Effector memory CD4-positive, alpha-beta T cell (primary cell): ENCODE measurements at regions not wholly inside any gene's neighbourhood (a gene's known extent, or its start where the extent isn't known, plus 50 kb on each side); places are given as distances from the start of the nearest gene placed in this dataset.
"Not testable (repeated sequence)": the region's sequence is repeated elsewhere in the genome, so short reads cannot be mapped to it uniquely, and the experiment has no call there.

Experiments
- DNase-seq, 3 donors: peaks; one replicate each; pipeline ENCODE4 v3.0.0-alpha.2; 2020
- H3K27ac ChIP-seq: 2 replicates; pipeline ENCODE4 v1.7.0; 2013; ENCODE audit warnings: mild to moderate bottlenecking, low read length, moderate library complexity; ENCODE audit not compliant: insufficient read depth, poor library complexity, severe bottlenecking
- H3K27me3 ChIP-seq: replicated peaks from 2 replicates; pipeline ENCODE4 v1.7.0; 2013; ENCODE audit warnings: mild to moderate bottlenecking, low read length; ENCODE audit not compliant: insufficient read depth, control insufficient read depth, poor library complexity, severe bottlenecking
- H3K36me3 ChIP-seq: 2 replicates; pipeline ENCODE4 v1.7.0; 2013; ENCODE audit warnings: mild to moderate bottlenecking, low read length, moderate library complexity; ENCODE audit not compliant: control insufficient read depth, insufficient read depth
- H3K4me1 ChIP-seq: 2 replicates; pipeline ENCODE4 v1.7.0; 2013; ENCODE audit warnings: low read length, mild to moderate bottlenecking; ENCODE audit not compliant: control insufficient read depth, insufficient read depth, poor library complexity, severe bottlenecking
- H3K4me3 ChIP-seq: 2 replicates; pipeline ENCODE4 v1.7.0; 2013; ENCODE audit warnings: low read length, low read depth, mild to moderate bottlenecking; ENCODE audit not compliant: insufficient read depth, poor library complexity, severe bottlenecking
- H3K9me3 ChIP-seq: 2 replicates; pipeline ENCODE4 v1.7.0; 2013; ENCODE audit warnings: mild to moderate bottlenecking, low read length, moderate library complexity; ENCODE audit not compliant: control insufficient read depth

- no peak for DNase-seq
- H3K36me3 ChIP-seq: no peaks in the 10 kb centered on the region
- H3K4me1 ChIP-seq: no peaks in the 10 kb centered on the region
- no peak overlapping the region for H3K4me3 ChIP-seq
- no peaks in the 10 kb centered on the region for H3K9me3 ChIP-seq
- no peak overlapping the region for H3K27ac ChIP-seq
- H3K27me3 ChIP-seq: no peaks in the 10 kb centered on the region
Observed at GRCh38 chr11:134984421-134984820, 572.4 kb upstream of the B3GAT1 start.

- not testable (repeated sequence) for H3K27me3 ChIP-seq, H3K9me3 ChIP-seq, H3K4me1 ChIP-seq, H3K27ac ChIP-seq, H3K4me3 ChIP-seq, H3K36me3 ChIP-seq, DNase-seq
Observed at GRCh38 chr11:134982432-134982831, 570.4 kb upstream of the B3GAT1 start.

DNA sequence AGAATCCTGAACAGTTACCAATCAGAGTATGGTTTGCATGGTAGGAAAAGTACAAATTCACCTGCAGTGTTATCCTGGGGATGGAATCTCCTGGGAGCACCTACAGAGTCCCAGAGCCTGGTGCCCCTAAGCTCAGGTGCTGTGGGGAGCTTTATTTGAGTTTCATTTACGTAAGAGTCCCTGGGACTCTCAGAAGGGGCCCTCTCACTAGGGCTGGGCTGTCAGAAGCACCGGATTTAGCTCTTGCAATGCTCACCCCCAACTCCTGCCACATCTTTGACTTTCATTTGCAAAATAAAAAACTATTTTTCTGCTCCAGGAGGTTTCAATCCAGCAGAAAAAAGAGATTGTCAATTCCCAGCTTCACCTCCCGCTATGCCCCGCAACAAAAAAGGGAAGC is 569.8 kb upstream of the B3GAT1 start:
- H3K9me3 ChIP-seq: no peaks in the 10 kb centered on the region
- H3K4me3 ChIP-seq: no peak overlapping the region
- no peak overlapping the region for H3K27ac ChIP-seq
- H3K36me3 ChIP-seq: no peaks in the 10 kb centered on the region
- no peak for DNase-seq
- H3K27me3 ChIP-seq: no peaks in the 10 kb centered on the region
- H3K4me1 ChIP-seq: no peaks in the 10 kb centered on the region

- DNase-seq: no peak
- Histone ChIP-seq H3K4me3 (no peak overlapping the region), H3K4me1 (no peaks in the 10 kb centered on the region), H3K36me3 (no peaks in the 10 kb centered on the region), H3K27me3 (no peaks in the 10 kb centered on the region), H3K27ac (no peak overlapping the region), H3K9me3 (no peaks in the 10 kb centered on the region)
Observed at GRCh38 chr11:134980819-134981710, 569.0 kb upstream of the B3GAT1 start.

GRCh38 chr11:134979089-134979457 is 567.0 kb upstream of the B3GAT1 start:
- not testable (repeated sequence) for H3K4me3 ChIP-seq, H3K27me3 ChIP-seq, H3K27ac ChIP-seq, H3K4me1 ChIP-seq, DNase-seq, H3K9me3 ChIP-seq, H3K36me3 ChIP-seq

- no peak overlapping the region for H3K27ac ChIP-seq
- no peak for DNase-seq
- H3K4me1 ChIP-seq: no peaks in the 10 kb centered on the region
- no peaks in the 10 kb centered on the region for H3K27me3 ChIP-seq
- H3K9me3 ChIP-seq: no peaks in the 10 kb centered on the region
- no peaks in the 10 kb centered on the region for H3K36me3 ChIP-seq
- no peak overlapping the region for H3K4me3 ChIP-seq
Observed at GRCh38 chr11:134978388-134979088, 566.5 kb upstream of the B3GAT1 start.

GRCh38 chr11:134976551-134976950 is 564.5 kb upstream of the B3GAT1 start:
- no peak overlapping the region for H3K27ac ChIP-seq
- H3K9me3 ChIP-seq: no peaks in the 10 kb centered on the region
- DNase-seq: no peak

DNA sequence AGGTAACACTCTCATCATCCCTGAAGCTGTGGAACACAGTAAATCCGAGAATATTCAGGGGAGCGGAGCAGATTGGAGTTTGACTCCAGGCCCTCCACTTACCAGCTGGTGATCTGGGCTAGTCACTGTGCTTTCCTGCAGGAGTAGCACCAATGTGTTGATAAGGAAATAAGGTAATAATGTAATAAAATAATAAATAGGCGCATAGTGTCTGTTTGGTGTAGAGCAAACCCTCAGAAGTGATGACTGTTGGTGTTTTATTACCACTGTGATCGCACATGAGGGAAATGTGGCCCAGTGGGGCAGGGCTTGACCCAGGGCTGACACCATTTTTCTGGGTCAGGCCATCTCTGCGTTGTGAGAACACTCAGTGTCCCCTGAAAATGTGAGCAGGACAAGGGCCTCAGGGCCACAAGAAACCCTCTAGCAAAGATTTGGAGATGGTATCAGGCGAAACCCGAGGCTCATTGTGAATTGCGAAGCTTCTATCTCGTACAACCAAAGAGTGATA is 563.9 kb upstream of the B3GAT1 start:
- Histone ChIP-seq H3K36me3 (no peaks in the 10 kb centered on the region), H3K27ac (no peak overlapping the region), H3K9me3 (no peaks in the 10 kb centered on the region), H3K4me3 (no peak overlapping the region), H3K27me3 (no peaks in the 10 kb centered on the region), H3K4me1 (no peaks in the 10 kb centered on the region)
- DNase-seq: no peak

More at GRCh38 chr11:134976551-134976950, 564.5 kb upstream of the B3GAT1 start:
- no peak overlapping the region for H3K4me3 ChIP-seq
- H3K4me1 ChIP-seq: no peaks in the 10 kb centered on the region
- H3K27me3 ChIP-seq: no peaks in the 10 kb centered on the region
- H3K36me3 ChIP-seq: no peaks in the 10 kb centered on the region

DNA sequence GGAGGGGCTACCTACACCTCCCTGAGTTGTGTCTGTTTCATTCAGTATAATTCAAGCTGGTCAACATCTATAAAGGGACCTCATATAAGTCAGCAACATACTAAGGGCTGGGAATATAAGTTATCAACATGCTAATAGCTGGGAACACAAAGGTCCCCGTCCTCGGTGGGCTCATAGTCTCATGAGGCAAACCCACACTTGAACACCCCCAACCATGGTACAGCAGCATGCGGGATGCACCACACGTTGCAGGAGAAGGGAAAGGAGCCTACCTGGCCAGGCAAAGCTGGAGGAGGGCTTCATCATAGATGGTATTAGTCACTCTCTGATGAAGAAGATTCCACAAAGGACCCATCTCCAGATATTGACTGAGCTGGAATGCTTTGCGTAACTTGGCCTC is 561.8 kb upstream of the B3GAT1 start:
- Histone ChIP-seq H3K27ac (no peak overlapping the region), H3K4me3 (no peak overlapping the region), H3K9me3 (no peaks in the 10 kb centered on the region), H3K36me3 (no peaks in the 10 kb centered on the region), H3K27me3 (no peaks in the 10 kb centered on the region), H3K4me1 (no peaks in the 10 kb centered on the region)
- no peak for DNase-seq

DNA sequence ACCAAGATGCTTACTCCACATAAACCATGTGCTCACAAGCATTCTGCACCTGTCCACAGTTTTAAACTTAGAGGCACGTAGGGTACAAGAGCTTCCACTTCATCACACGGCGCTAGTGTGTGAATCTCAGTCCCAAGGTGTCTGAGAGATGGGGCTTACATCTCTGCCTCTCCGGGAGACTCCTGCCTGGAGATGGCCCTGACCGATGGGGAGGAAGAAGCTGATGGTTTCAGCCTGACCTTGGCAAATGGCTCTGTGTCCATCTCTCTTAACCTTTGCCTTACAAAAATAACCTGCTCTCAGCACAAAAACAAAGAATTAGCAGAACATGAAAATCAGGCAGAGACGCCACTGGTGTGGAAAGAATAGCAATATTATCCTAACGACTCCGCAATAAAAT is 559.3 kb upstream of the B3GAT1 start:
- Histone ChIP-seq H3K9me3 (no peaks in the 10 kb centered on the region), H3K36me3 (no peaks in the 10 kb centered on the region), H3K27ac (no peak overlapping the region), H3K4me1 (no peaks in the 10 kb centered on the region), H3K27me3 (no peaks in the 10 kb centered on the region), H3K4me3 (no peak overlapping the region)
- DNase-seq: no peak
